ENCODE measurements at regions not wholly inside any gene's neighbourhood (a gene's known extent, or its start where the extent isn't known, plus 50 kb on each side); places are given as distances from the start of the nearest gene placed in this dataset.
"Not testable (repeated sequence)": the region's sequence is repeated elsewhere in the genome, so short reads cannot be mapped to it uniquely, and the experiment has no call there.

- H3K4me3 ChIP-seq (ENCODE audit: low read depth, low read length): no peak overlapping the region
- DNase-seq (ENCODE audit: low read depth): peak; percentile 31
- no peak for TF ChIP-seq CTCF (IDR thresholded peaks at IDR 0.05; ENCODE audit: insufficient read depth, low read depth, low read length, missing control alignments)
These were observed 190.7 kb upstream of the TAS2R1 start for GRCh38 chr5:9820691-9821449.

- H3K4me3 ChIP-seq (ENCODE audit: low read depth, low read length): no peak overlapping the region
- no peak for DNase-seq (ENCODE audit: low read depth)
- TF ChIP-seq CTCF (IDR thresholded peaks at IDR 0.05; ENCODE audit: insufficient read depth, low read depth, low read length, missing control alignments): no peak
These were observed 188.2 kb upstream of the TAS2R1 start for GRCh38 chr5:9818340-9818845.

GRCh38 chr5:9817819-9818218, 187.7 kb upstream of the TAS2R1 start:
- DNase-seq (ENCODE audit: low read depth): no peak
- H3K4me3 ChIP-seq (ENCODE audit: low read depth, low read length): no peak overlapping the region
- TF ChIP-seq CTCF (IDR thresholded peaks at IDR 0.05; ENCODE audit: insufficient read depth, low read depth, low read length, missing control alignments): no peak

- H3K4me3 ChIP-seq (ENCODE audit: low read depth, low read length): no peak overlapping the region
- no peak for TF ChIP-seq CTCF (IDR thresholded peaks at IDR 0.05; ENCODE audit: insufficient read depth, low read depth, low read length, missing control alignments)
- DNase-seq (ENCODE audit: low read depth): no peak
These were observed 184.9 kb upstream of the TAS2R1 start for GRCh38 chr5:9815051-9815450.

- H3K4me3 ChIP-seq (ENCODE audit: low read depth, low read length): no peak overlapping the region
- no peak for TF ChIP-seq CTCF (IDR thresholded peaks at IDR 0.05; ENCODE audit: insufficient read depth, low read depth, low read length, missing control alignments)
- no peak for DNase-seq (ENCODE audit: low read depth)
These were observed 183.2 kb upstream of the TAS2R1 start for GRCh38 chr5:9813305-9813704.

GRCh38 chr5:9807366-9807765, 177.2 kb upstream of the TAS2R1 start:
- not testable (repeated sequence) for DNase-seq (ENCODE audit: low read depth)

GRCh38 chr5:9801908-9802307, 171.8 kb upstream of the TAS2R1 start:
- no peak for TF ChIP-seq CTCF (IDR thresholded peaks at IDR 0.05; ENCODE audit: insufficient read depth, low read depth, low read length, missing control alignments)
- H3K4me3 ChIP-seq (ENCODE audit: low read depth, low read length): no peak overlapping the region
- DNase-seq (ENCODE audit: low read depth): no peak

More at GRCh38 chr5:9807366-9807765, 177.2 kb upstream of the TAS2R1 start:
- not testable (repeated sequence) for H3K4me3 ChIP-seq (ENCODE audit: low read depth, low read length)
